GM13976 (cell line): ENCODE measurements at regions not wholly inside any gene's neighbourhood (a gene's known extent, or its start where the extent isn't known, plus 50 kb on each side); places are given as distances from the start of the nearest gene placed in this dataset.

Experiments used
- DNase-seq: peaks from one replicate; pipeline ENCODE4 v3.0.0; 2012; ENCODE audit warnings: low spot score
- in situ Hi-C: fragments of 300-500 bp; cut with MboI; formaldehyde crosslinking; loops from one replicate; pipeline ENCODE4 v1.12.0; 2022; ENCODE audit warnings: low sequenced_read_pairs, mixed read lengths, inconsistent platforms; ENCODE audit not compliant: unreplicated experiment
- TF ChIP-seq, protein P1 (sequence below): IDR thresholded peaks from 2 replicates; pipeline ENCODE4 v1.5.1; 2012; ENCODE audit warnings: borderline replicate concordance, mild to moderate bottlenecking; ENCODE audit not compliant: insufficient read depth; ENCODE audit errors: extremely low read depth, missing control alignments, control extremely low read depth

DNA sequence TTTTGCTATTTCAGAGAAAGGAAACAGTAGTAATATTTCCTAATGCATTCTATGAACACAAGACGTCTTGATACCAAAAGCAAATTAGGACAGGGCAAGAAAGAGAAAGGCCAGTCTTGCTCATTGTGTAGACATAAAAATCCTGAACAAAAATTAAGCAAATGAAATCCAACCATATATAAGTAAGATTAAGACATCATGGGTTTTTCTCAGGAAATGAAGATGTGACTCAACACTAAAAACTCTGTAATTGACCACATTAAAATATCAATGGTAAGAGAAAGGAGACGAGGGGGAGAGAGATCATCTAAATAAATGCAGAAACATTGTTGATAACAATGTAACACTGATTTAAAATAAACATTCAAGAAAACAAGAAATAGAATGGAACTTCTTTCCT, 205.4 kb downstream of the SOD2 start:
- DNase-seq, result no peak
- TF ChIP-seq, protein P1, sequence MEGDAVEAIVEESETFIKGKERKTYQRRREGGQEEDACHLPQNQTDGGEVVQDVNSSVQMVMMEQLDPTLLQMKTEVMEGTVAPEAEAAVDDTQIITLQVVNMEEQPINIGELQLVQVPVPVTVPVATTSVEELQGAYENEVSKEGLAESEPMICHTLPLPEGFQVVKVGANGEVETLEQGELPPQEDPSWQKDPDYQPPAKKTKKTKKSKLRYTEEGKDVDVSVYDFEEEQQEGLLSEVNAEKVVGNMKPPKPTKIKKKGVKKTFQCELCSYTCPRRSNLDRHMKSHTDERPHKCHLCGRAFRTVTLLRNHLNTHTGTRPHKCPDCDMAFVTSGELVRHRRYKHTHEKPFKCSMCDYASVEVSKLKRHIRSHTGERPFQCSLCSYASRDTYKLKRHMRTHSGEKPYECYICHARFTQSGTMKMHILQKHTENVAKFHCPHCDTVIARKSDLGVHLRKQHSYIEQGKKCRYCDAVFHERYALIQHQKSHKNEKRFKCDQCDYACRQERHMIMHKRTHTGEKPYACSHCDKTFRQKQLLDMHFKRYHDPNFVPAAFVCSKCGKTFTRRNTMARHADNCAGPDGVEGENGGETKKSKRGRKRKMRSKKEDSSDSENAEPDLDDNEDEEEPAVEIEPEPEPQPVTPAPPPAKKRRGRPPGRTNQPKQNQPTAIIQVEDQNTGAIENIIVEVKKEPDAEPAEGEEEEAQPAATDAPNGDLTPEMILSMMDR, result no peak
- in situ Hi-C loops, result no loop called here

DNA sequence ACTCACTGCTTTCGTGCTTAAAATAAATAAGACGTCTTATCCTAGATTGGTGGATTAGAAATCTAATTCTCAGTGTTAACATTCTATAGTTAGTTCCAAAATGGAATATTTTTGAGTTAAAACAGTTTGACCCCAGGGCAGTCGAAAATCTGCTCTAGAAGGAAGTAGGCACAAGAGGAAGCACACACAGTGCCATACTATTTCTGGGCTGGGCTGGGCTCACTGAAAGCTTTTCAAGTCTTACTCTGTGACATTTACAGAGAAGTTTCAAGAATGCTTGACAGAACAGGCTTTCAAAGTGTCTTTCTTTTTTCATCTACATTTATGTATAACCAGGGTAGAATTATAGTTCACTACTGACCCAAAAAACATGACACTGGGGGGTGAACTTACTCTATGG, 209.8 kb downstream of the SOD2 start:
- TF ChIP-seq, protein P1, result no peak
- DNase-seq, result no peak
- in situ Hi-C loops, result no loop called here

DNA sequence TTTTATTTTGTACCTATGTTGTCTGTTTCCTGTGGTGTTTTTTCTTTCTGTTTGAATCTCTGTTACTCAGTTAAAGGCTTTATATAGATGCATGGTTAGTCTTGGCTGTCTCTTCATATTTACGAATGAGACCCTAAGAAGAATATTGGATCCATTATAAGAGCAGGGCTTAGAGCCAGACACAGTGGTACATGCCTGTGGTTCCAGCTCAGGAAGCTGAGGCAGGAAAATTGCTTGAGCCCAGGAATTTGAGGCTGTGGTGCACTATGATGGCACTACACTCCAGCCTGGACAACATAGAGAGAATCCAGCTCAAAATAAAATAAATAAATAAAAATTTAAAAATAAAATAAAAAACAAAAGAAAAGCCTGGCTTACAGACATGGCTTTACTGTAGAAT, 211.1 kb downstream of the SOD2 start:
- TF ChIP-seq, protein P1, result no peak
- in situ Hi-C loops, result no loop called here
- DNase-seq, result no peak

DNA sequence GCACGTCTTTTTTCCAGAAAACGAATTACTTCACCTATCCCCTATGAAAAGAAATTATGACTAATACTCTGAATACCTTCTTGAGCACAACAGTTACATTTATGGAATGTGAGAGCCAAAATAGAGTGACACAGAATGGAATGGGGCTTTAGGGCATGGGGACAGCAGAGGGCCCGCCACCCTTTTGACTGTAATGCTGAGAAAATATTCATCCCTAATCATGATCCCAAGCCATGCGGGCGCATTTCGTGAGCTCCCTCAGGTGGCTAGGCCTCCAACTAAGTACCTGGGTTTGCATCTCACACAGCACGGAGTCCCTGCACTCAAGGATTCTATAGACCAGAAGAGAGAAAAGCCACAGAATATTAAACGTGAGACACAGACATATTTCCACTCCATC, 212.6 kb downstream of the SOD2 start:
- in situ Hi-C loops, result no loop called here
- no peak for DNase-seq
- TF ChIP-seq, protein P1, result no peak

DNA sequence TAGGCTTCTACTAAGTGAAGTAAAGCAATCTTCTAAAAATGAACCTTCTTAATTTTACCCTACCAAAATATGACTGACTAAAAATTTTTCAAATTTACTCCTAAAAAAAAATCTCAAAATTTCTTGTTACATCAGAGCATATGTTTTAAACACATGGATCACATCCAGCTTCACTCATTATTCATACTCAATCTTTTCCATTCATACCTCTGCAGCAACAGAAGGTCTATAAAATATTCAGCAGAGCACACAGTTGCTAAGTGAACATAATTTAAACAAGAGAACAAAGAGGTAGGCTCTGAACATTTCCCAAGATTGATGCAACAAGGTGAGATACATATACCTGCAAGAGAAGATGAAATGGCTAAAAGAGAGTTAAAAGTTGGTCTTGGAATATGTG, 213.9 kb downstream of the SOD2 start:
- no peak for DNase-seq
- TF ChIP-seq, protein P1, result no peak
- in situ Hi-C loops, result no loop called here

DNA sequence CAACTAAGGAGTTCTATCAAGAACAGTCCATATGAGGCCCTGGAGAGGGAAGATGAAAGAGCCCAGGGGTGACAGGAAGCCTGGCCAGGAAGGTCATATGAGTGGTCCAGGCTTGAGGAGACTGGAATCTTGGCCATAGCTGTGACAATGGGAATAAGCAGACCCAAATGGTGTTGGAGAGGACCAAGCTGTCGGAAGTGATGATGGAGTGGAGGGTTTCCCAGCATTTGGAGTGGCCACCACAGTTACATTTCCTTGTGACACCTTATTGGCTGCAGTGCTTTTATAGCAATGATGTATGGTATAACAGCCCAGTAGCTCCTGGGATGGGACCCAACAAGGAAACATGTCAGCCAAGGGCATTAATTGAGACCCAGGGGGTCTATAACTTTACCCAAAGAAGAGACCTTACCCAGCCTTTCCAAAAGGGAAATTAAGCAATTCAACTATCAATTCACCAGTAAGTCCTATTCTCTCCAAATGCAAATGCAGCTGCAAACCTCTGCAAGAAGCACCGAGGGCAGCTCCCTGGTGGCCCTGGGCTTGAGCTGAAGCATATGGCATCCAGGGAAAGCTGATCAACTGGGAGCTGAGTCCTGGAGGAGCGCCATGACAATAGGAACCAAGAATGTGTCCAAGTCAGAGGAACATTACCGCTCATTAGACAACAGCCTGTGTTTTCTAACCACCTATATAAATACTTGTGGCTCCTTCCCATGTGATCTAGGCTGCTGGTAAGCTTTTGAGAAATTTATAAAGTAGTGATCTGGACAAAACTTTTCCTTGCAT, 219.4 kb downstream of the SOD2 start:
- TF ChIP-seq, protein P1, result no peak
- in situ Hi-C loops, result no loop called here
- DNase-seq, result no peak
